Natural killer cell (primary cell): ENCODE measurements at regions not wholly inside any gene's neighbourhood (a gene's known extent, or its start where the extent isn't known, plus 50 kb on each side); places are given as distances from the start of the nearest gene placed in this dataset.

Source experiments
- ATAC-seq, 3 donors: fragments of 150-1000 bp in 2 of 3; fragments of 200-7000 bp in 1 of 3; cut with Tn5 transposase; 1 replicate in 1 of 3; 2 replicates in 2 of 3; pipeline ENCODE4 v1.10.0; 2021; ENCODE audit warnings: mild to moderate bottlenecking in 2 of 3, moderate library complexity in 2 of 3
- DNase-seq, 2 donors: peaks; one replicate each; pipeline versions ENCODE4 v3.0.0 to v3.0.0-alpha.2; 2013 to 2021; ENCODE audit warnings: mixed read lengths in 1 of 2
- H3K27ac ChIP-seq: one replicate; pipeline ENCODE4 v1.5.1; 2013; ENCODE audit warnings: mild to moderate bottlenecking, low read length
- H3K27me3 ChIP-seq: one replicate; pipeline ENCODE4 v1.6.1; 2013; ENCODE audit warnings: low read length; ENCODE audit not compliant: control insufficient read depth, insufficient read depth
- H3K36me3 ChIP-seq: one replicate; pipeline ENCODE4 v1.6.1; 2013; ENCODE audit warnings: low read length; ENCODE audit not compliant: control insufficient read depth, insufficient read depth
- H3K4me1 ChIP-seq: one replicate; pipeline ENCODE4 v1.6.1; 2013; ENCODE audit warnings: low read length; ENCODE audit not compliant: control insufficient read depth, insufficient read depth
- H3K4me3 ChIP-seq: one replicate; pipeline ENCODE4 v1.5.1; 2013; ENCODE audit warnings: low read length
- H3K9me3 ChIP-seq: one replicate; pipeline ENCODE4 v1.6.1; 2013; ENCODE audit warnings: low read length; ENCODE audit not compliant: control insufficient read depth, insufficient read depth
- H3K27ac Mint-ChIP-seq, 2 donors: one replicate each; pipeline ENCODE4 v1.8.0; 2022; ENCODE audit warnings: mild to moderate bottlenecking in 2 of 2, mixed read lengths in 2 of 2, moderate library complexity in 1 of 2
- H3K27me3 Mint-ChIP-seq, 2 donors: one replicate each; pipeline ENCODE4 v1.8.0; 2022; ENCODE audit warnings: low read depth in 2 of 2, mixed read lengths in 2 of 2
- H3K36me3 Mint-ChIP-seq: one replicate; pipeline ENCODE4 v1.8.0; 2022; ENCODE audit warnings: mixed read lengths
- H3K4me1 Mint-ChIP-seq, 2 donors: one replicate each; pipeline ENCODE4 v1.8.0; 2022; ENCODE audit warnings: mixed read lengths in 2 of 2
- H3K4me3 Mint-ChIP-seq: one replicate; pipeline ENCODE4 v1.8.0; 2022; ENCODE audit warnings: mild to moderate bottlenecking, moderate library complexity, mixed read lengths
- H3K9me3 Mint-ChIP-seq, 2 donors: one replicate each; pipeline ENCODE4 v1.8.0; 2022; ENCODE audit warnings: mixed read lengths in 2 of 2
- WGBS: methylation state at CpG from one replicate; pipeline ENCODE4 v1.1.7; 2013; ENCODE audit warnings: missing lambda C conversion rate; ENCODE audit not compliant: insufficient coverage; 5-methylcytosine and 5-hydroxymethylcytosine counted together
- intact Hi-C: fragments of 100-400 bp; cut with micrococcal nuclease; formaldehyde crosslinking; loops from one replicate; pipeline ENCODE4 v1.14.2; 2022
- TF ChIP-seq, protein P1 (sequence below): fragments of 200-600 bp; IDR thresholded peaks from one replicate; pipeline ENCODE4 v1.8.0; 2022; ENCODE audit warnings: antibody characterized with exemption

DNA sequence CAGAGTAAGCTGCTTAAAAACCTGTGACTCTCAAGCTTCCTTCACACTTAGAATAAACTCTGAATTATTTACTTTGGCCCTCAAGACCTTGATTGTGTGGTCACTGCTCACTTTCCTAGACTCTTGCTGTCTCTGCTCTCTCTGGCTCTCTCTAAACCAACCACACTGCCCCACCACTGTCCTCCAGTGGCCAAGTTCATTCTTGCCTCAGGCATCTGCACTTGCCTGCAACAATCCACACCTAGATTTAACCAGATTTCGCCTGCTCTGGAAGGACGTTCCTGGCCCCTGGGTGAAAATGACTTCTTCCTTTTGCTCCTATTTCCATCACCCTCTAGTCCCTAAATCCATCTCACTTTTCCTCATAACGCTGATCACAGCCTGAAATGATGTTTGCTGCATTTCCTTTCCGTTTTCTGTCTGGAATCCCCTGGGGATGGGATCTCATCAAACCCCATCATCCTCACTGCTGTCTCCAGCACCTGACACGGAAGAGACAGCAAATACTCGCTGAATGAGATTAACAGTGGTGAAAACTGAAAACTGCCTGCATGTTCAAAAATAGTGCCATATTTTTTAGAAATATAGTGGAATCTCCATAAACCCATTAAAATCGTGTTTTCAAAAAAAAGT is 232.6 kb downstream of the UQCRFS1 start:
- no peaks in the 10 kb centered on the region for H3K9me3 ChIP-seq
- no peak for ATAC-seq
- H3K27me3 ChIP-seq = no peaks in the 10 kb centered on the region
- Mint-ChIP-seq H3K4me1 (no peaks in the 10 kb centered on the region), H3K4me3 (no peak overlapping the region), H3K9me3 (peaks cover 0 to 2% of the 10 kb centered on the region in 2 donors), H3K27me3 (peaks cover 15 to 28% of the 10 kb centered on the region in 2 donors), H3K27ac (no peak overlapping the region), H3K36me3 (no peaks in the 10 kb centered on the region)
- no peak overlapping the region for H3K27ac ChIP-seq
- intact Hi-C loops = no loop called here
- no peak for DNase-seq
- TF ChIP-seq, protein P1, sequence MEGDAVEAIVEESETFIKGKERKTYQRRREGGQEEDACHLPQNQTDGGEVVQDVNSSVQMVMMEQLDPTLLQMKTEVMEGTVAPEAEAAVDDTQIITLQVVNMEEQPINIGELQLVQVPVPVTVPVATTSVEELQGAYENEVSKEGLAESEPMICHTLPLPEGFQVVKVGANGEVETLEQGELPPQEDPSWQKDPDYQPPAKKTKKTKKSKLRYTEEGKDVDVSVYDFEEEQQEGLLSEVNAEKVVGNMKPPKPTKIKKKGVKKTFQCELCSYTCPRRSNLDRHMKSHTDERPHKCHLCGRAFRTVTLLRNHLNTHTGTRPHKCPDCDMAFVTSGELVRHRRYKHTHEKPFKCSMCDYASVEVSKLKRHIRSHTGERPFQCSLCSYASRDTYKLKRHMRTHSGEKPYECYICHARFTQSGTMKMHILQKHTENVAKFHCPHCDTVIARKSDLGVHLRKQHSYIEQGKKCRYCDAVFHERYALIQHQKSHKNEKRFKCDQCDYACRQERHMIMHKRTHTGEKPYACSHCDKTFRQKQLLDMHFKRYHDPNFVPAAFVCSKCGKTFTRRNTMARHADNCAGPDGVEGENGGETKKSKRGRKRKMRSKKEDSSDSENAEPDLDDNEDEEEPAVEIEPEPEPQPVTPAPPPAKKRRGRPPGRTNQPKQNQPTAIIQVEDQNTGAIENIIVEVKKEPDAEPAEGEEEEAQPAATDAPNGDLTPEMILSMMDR = no peak
- no peaks in the 10 kb centered on the region for H3K4me1 ChIP-seq
- no peak overlapping the region for H3K4me3 ChIP-seq
- WGBS = 59% methylated on average over 5 of the region's 7 CpGs
- no peaks in the 10 kb centered on the region for H3K36me3 ChIP-seq

DNA sequence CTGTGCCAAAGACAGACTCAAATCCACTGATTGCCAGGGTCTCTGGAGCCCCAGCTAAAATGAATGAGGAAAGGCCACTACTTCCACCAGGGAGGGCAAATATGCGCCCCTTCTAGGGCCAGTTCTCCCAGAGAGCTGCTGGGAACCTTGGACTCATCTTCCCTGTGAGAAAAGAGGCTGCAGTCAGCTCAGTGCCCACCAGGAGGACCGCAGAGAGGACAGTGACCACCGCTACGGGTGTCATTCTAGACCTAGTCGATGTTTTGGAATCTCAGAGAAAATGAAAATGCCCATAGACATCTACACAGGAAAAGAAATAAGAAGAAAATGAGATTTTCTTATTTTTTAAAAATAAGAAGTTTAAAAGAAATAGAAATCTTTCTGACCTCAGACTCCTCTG is 235.1 kb downstream of the UQCRFS1 start:
- H3K9me3 ChIP-seq = no peaks in the 10 kb centered on the region
- peaks cover 0 to 2% of the 10 kb centered on the region in 2 donors for H3K9me3 Mint-ChIP-seq
- DNase-seq (no peak), ATAC-seq (no peak)
- H3K27me3 ChIP-seq = no peaks in the 10 kb centered on the region
- H3K4me1 Mint-ChIP-seq = no peaks in the 10 kb centered on the region
- no peak overlapping the region for H3K4me3 Mint-ChIP-seq
- H3K36me3 Mint-ChIP-seq = no peaks in the 10 kb centered on the region
- intact Hi-C loops = no loop called here
- no peaks in the 10 kb centered on the region for H3K36me3 ChIP-seq
- no peaks in the 10 kb centered on the region for H3K4me1 ChIP-seq
- no peak overlapping the region for H3K27ac ChIP-seq
- 79% methylated on average over 5 of the region's 5 CpGs for WGBS
- H3K27ac Mint-ChIP-seq = no peak overlapping the region
- no peak overlapping the region for H3K4me3 ChIP-seq
- peaks cover 15 to 25% of the 10 kb centered on the region in 2 donors for H3K27me3 Mint-ChIP-seq
- TF ChIP-seq, protein P1 = no peak

DNA sequence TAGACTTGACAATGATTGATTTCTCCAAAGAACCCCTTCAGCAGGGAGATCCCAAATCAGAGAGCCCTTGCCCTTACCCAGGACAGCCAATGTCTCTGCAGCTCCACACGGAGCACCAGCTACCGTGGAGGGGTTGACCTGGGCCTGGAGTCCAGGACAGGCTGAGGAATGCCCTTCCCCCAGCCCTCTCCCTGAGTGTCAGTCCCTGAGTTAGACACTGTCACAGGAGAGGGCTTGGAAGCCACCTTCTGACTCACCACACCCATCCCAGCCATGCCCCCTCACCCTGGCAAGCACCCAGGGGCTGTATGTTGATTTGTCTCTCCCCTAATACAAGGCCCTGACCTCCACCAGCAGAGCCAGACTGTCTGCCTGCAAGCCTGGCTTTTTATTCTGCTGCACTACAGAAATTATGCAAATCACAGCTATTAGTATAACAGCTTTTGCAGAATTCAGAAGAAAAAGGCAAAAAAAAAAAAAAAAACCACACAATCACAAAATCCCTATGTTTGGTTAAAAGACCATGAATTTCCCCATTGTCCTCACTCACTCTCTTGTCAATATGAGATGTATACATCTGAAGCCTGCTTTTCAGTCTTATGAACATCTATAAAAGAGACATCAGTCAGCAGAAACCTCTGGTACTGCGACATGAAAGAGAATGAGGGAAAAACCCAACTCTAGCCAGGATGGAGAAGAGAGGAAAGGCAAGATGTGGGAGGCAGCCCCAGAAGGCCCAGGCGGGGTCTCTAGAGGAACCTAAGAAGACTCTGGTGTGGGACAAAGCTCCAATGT is 240.7 kb downstream of the UQCRFS1 start:
- no peaks in the 10 kb centered on the region for H3K9me3 ChIP-seq
- Mint-ChIP-seq H3K36me3 (no peaks in the 10 kb centered on the region), H3K27ac (no peak overlapping the region), H3K9me3 (peaks cover 0 to 4% of the 10 kb centered on the region in 2 donors), H3K4me1 (no peaks in the 10 kb centered on the region), H3K4me3 (no peak overlapping the region), H3K27me3 (peaks cover 6 to 10% of the 10 kb centered on the region in 2 donors)
- intact Hi-C loops = no loop called here
- 74% methylated on average over 4 of the region's 4 CpGs for WGBS
- H3K36me3 ChIP-seq = no peaks in the 10 kb centered on the region
- TF ChIP-seq, protein P1 = no peak
- no peak overlapping the region for H3K4me3 ChIP-seq
- no peaks in the 10 kb centered on the region for H3K4me1 ChIP-seq
- DNase-seq (no peak), ATAC-seq (no peak)
- no peaks in the 10 kb centered on the region for H3K27me3 ChIP-seq
- no peak overlapping the region for H3K27ac ChIP-seq
